PC-3 (cell line): ENCODE measurements at regions not wholly inside any gene's neighbourhood (a gene's known extent, or its start where the extent isn't known, plus 50 kb on each side); places are given as distances from the start of the nearest gene placed in this dataset.

Experiments
- EZH2phosphoT487 ChIP-seq: fragments of 300-600 bp; sonication (generic); IDR thresholded peaks from 2 replicates; pipeline ENCODE4 v1.6.1; 2018; ENCODE audit warnings: mild to moderate bottlenecking, antibody characterized with exemption, low read length, borderline replicate concordance
- TF ChIP-seq, protein P1 (sequence below): fragments of 300-600 bp; sonication (generic); conservative IDR thresholded peaks from 2 replicates; pipeline ENCODE4 v1.5.1; 2017; ENCODE audit warnings: antibody characterized with exemption, low read depth, mild to moderate bottlenecking, low read length

GRCh38 chr4:71167083-71167482 lies 171.7 kb upstream of the SLC4A4 start:
- TF ChIP-seq, protein P1, sequence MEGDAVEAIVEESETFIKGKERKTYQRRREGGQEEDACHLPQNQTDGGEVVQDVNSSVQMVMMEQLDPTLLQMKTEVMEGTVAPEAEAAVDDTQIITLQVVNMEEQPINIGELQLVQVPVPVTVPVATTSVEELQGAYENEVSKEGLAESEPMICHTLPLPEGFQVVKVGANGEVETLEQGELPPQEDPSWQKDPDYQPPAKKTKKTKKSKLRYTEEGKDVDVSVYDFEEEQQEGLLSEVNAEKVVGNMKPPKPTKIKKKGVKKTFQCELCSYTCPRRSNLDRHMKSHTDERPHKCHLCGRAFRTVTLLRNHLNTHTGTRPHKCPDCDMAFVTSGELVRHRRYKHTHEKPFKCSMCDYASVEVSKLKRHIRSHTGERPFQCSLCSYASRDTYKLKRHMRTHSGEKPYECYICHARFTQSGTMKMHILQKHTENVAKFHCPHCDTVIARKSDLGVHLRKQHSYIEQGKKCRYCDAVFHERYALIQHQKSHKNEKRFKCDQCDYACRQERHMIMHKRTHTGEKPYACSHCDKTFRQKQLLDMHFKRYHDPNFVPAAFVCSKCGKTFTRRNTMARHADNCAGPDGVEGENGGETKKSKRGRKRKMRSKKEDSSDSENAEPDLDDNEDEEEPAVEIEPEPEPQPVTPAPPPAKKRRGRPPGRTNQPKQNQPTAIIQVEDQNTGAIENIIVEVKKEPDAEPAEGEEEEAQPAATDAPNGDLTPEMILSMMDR, result no peak
- TF ChIP-seq EZH2phosphoT487, result no peak
